RWPE1 (cell line): ENCODE measurements at regions not wholly inside any gene's neighbourhood (a gene's known extent, or its start where the extent isn't known, plus 50 kb on each side); places are given as distances from the start of the nearest gene placed in this dataset.

ENCODE experiments used
- CTCF ChIA-PET: fragments of 350-600 bp; sonication (Branson Sonifier 250); formaldehyde crosslinking; extraction: SDS; loops from one replicate; lab custom pipeline; 2021; lab: Yijun Ruan, JAX
- POLR2A ChIA-PET: fragments of 400-600 bp; formaldehyde crosslinking; extraction: SDS; loops from one replicate; lab custom pipeline; 2020; ENCODE audit warnings: antibody characterized with exemption; ENCODE audit not compliant: low non-redundant PET; lab: Yijun Ruan, JAX
- DNase-seq: peaks from one replicate; pipeline ENCODE4 v3.0.0; 2012; ENCODE audit warnings: low spot score
- H3K27ac ChIP-seq: fragments of 450-650 bp; 2 replicates; pipeline ENCODE4 v1.5.1; 2017
- TF ChIP-seq, protein P1 (sequence below): fragments of 450-650 bp; conservative IDR thresholded peaks from 2 replicates; pipeline ENCODE4 v1.5.1; 2017; ENCODE audit warnings: low read depth, mild to moderate bottlenecking

DNA sequence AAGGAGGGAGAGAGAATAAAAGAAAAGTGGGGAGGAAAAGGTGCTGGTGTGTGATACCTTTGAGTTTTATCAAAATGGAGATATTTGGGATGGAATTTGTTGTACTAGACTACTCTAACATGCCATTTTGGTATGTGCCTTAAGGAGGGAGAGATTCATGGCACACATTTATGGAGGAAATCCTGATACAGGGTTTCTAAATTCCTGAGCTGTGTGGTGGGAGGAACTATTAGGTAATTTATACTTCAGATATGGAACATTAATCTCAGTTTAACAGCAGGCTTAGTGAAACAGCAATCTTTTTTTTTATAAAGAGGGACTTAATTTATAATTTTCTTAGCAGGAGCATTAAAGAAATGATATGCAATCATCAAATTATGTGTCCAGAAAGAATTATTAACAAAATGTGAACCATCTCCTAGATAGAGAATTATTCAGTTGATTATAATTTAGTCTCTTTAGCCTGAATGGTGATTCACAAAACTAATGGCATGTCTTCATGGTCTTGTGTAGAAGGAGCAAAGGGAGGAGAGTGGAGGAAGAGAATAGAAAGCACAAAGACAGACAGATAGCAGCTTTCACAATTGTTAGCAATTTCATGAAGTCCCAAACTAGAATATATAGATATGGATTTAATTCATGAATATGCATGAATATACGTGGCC, 301.6 kb downstream of the HLX start:
- H3K27ac ChIP-seq, result no peak overlapping the region
- TF ChIP-seq, protein P1, sequence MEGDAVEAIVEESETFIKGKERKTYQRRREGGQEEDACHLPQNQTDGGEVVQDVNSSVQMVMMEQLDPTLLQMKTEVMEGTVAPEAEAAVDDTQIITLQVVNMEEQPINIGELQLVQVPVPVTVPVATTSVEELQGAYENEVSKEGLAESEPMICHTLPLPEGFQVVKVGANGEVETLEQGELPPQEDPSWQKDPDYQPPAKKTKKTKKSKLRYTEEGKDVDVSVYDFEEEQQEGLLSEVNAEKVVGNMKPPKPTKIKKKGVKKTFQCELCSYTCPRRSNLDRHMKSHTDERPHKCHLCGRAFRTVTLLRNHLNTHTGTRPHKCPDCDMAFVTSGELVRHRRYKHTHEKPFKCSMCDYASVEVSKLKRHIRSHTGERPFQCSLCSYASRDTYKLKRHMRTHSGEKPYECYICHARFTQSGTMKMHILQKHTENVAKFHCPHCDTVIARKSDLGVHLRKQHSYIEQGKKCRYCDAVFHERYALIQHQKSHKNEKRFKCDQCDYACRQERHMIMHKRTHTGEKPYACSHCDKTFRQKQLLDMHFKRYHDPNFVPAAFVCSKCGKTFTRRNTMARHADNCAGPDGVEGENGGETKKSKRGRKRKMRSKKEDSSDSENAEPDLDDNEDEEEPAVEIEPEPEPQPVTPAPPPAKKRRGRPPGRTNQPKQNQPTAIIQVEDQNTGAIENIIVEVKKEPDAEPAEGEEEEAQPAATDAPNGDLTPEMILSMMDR, result no peak
- DNase-seq, result no peak
- POLR2A ChIA-PET, result no interaction called here
- CTCF ChIA-PET, result interaction anchor here (0.6 kb wide), 1 partner anchor 370 kb away, joined by 8 read pairs; no protein-coding TSS in a partner anchor

DNA sequence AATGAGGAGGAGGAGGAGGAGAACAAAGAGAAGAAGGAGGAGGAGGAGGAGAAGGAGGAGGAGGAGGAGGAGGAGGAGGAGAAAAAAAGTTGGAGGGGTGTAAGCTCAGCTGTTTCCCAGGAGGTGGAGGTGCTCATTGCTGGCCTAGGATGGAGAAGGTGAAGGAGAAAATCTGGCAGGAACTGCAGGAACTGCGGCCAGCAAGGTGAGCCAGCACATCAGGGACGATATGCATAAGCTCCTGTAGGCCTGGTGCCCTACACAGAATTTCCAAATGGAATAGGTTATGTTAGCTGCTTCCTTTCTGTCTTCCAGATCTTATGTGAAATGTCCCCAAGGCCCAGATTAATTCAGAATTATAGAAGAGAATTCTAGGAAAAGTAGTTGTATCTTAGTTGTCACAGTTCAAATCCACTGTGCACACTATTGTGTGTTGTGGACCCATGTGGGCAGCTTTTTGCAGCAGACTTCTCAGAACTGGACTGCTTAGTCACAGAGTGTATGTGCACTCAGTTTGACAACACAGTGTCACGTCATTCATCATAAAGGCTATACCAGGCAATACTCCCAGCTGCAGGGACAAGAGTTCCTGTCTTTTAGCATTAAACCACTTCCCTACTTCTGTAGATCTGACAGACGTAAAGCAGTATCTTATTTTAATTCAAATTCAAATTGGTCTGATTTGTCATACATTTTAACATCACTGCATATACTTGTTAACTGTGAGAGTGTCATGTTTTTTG, 303.7 kb downstream of the HLX start:
- ChIA-PET POLR2A (no interaction called here), CTCF (interaction anchor here (0.7 kb wide), 1 partner anchor 13 kb away, joined by 3 read pairs; no protein-coding TSS in a partner anchor)
- H3K27ac ChIP-seq, result no peak overlapping the region
- TF ChIP-seq, protein P1, result no peak
- DNase-seq, result no peak

DNA sequence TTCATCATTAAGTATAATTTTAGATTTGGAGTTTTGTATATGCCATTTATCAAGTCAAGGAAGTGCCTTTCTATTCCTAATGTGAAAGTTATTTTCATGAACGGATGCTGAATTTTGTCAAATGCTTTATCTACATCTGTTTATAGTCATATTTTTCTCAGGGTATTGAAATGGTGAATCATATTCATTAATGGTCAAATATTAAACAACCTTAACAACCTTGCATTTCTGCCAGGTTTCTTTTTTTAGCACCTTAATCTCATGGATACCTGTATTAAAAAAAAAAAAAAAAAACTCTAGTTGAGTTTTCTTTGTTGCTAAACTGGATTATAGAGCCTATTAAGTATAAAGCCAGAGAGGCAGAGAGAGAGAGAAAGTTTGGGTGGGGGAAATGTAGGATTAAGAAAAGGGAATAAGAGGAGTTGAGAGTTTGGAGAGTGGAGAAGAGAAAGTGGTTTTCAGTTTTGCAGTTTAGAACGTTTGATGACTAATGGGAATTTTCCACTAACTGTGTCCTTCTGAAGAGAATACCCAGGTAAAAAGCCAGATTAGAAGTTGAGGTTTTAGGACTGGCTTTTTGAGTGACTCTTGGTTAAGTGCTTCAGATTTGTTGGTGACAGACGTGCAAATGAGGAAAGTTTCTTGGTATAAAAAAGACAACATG, 305.0 kb downstream of the HLX start:
- no peak overlapping the region for H3K27ac ChIP-seq
- ChIA-PET CTCF (no interaction called here), POLR2A (no interaction called here)
- no peak for DNase-seq
- TF ChIP-seq, protein P1, result no peak

DNA sequence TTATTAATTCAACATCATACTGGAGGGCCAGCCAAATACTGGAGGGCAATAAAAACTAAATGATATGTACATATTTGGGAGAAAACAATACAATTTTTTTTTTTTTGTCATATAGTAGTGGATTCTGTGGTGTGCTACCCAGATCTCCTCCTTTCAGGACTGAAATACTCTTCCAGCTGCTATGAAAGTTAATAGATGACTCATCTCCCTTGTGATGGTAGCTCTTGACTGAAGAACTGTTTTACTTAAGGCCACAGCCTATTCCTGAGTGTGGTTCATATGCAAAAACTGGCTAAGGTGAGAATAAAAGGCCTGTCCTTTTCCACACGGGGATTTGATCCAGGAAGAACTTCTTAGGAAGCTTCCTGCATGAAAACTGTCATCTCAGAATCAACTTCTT, 307.9 kb downstream of the HLX start:
- DNase-seq, result no peak
- ChIA-PET CTCF (interaction anchor here (0.6 kb wide), 1 partner anchor 46 kb away, joined by 3 read pairs; no protein-coding TSS in a partner anchor), POLR2A (no interaction called here)
- H3K27ac ChIP-seq, result no peak overlapping the region
- TF ChIP-seq, protein P1, result no peak

DNA sequence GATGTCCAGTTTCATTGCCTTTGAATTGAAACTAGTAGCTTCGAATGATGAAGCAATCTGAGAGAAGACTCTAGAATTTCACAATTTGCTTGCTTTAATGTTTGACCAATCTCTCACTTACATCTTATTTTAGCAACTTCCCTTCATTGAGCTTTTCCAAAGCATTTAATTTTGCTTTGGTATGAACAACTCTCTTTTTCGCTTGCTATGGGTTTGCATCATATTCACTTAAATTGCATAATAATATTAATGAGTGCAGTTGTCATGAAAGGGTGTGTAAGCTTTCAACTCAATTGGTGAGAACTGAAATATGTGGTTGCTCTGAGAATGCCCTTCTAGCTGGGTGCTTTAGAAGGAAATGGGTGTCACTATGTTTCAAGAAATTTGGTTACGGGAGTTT, 309.2 kb downstream of the HLX start:
- TF ChIP-seq, protein P1, result no peak
- CTCF ChIA-PET, result interaction anchor here (0.6 to 2.0 kb wide), 3 partner anchors 15 to 267 kb away, joined by 3 to 11 read pairs (median 4); no protein-coding TSS in a partner anchor
- no peak overlapping the region for H3K27ac ChIP-seq
- POLR2A ChIA-PET, result no interaction called here
- DNase-seq, result no peak

DNA sequence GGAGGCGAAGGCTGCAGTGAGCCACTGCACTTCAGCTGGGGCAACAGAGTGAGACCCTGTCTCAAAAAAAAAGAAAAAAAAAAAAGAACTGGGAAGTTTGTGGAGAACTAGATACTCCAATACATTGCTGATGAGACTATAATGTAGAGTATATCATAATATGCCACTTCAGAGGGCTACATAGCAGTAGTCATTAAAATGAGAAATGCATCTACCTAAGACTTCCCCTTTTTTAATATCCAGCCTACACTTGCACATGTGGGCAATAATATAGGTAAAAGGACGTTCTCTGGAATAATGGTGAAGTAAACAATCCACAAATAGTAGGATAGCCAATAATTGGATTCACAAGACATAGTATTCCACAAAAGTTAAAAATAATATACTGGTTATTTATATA, 311.0 kb downstream of the HLX start:
- POLR2A ChIA-PET, result no interaction called here
- TF ChIP-seq, protein P1, result no peak

More for the DNA sequence above, 311.0 kb downstream of the HLX start:
- no peak overlapping the region for H3K27ac ChIP-seq
- CTCF ChIA-PET, result no interaction called here
- no peak for DNase-seq
